GM21390 (cell line): ENCODE measurements at regions not wholly inside any gene's neighbourhood (a gene's known extent, or its start where the extent isn't known, plus 50 kb on each side); places are given as distances from the start of the nearest gene placed in this dataset.

ENCODE experiments used
- ATAC-seq: cut with Tn5 transposase; IDR thresholded peaks from one replicate; pipeline ENCODE4 v1.9.1; 2021; ENCODE audit not compliant: unreplicated experiment

GRCh38 chr2:120828066-120828465 lies 92.4 kb downstream of the GLI2 start:
- no peak for ATAC-seq

DNA sequence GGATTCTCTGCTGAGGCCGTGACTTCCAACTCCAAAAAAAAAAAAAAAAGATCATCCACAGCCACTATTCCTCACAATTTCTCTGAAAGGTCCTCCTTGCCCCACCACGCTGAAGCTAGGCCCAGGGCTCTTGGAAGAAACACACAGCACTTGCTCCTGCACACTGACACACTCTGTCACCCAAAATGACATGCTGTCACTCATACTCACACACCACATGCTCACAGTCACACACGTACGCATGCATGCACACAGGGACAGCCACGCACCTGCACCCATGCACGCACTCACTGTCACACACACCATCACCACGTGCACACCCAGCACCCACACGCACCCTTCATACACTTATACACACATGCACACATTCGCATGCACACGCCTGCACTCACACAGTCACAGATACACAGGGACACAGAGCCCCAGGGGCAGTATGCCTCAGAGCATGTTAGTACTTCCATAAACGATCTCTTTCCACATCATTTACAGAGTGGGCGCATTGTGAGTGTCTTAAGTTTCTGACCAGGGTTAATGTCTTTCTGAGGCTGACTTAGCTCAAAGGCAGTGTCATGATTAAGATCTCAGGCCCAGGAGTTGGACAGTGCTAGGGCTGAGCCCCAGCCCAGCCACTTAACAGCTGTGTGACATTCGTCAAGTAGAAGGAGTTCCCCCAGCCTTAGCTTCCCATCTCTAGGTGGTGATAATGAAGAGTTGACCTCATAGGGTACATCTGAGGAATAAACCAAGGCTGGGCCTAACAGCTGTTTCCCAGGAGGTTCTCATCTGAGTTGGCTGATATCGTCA lies 93.4 kb downstream of the GLI2 start:
- no peak for ATAC-seq

DNA sequence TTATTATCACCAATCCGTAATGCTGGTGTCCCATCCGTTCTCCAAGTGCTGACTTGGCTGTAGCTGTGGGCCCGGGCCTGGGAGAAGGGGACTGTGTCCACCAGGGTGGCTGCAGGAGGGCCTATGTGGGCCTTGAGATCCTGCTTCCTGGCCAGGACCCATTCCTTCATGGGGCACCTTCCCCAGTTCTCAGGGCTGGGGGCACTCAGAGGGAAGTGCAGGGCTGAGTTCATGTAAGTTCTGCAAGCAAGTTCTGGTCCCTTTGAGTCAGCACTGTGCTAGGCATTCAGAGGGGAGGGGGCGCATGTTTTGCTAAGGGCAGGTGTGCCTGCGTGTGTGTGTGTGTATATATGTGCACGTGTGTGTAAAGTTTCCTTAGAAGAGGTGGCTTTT lies 94.0 kb downstream of the GLI2 start:
- ATAC-seq, result no peak

GRCh38 chr2:120830096-120830830 lies 94.6 kb downstream of the GLI2 start:
- no peak for ATAC-seq

GRCh38 chr2:120831086-120831485 lies 95.4 kb downstream of the GLI2 start:
- no peak for ATAC-seq

GRCh38 chr2:120831891-120832290 lies 96.2 kb downstream of the GLI2 start:
- ATAC-seq, result no peak

DNA sequence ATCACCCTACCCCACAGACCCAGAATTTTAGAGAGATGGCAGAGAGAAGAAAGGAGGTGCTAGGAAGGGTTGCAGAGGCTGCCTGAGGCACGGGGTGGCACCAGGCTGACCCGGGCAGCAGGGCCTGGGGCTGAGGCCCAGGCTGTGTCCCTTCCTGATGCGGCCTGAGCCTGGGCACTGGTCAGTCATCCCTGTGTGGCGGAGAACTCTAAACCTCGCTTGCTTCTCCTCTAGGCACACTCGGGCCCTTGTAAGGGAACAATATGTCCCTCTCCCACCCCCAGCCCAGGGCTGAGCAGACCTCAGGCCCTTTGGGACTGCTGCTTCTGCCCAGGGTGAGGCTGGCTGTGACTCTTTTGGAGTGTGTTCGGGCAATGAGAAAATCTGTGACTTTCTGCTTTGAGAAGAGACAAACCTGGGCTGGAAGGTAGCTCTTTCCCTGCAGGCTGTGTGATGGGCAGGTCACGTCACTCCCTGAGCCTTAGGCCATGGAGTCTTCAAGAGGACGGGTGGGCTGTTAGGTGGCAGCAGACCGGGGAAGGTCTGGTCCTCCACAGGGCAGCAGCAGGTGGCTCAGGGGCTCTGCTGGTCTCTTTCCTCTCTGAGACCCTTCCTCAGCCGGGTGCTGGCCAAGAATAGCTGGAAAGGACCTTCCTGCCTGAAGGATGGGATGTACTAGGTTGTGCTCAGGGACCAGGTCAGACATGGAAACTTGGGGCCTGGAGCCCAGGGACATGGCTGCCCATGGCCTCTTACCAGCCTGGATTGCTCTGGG lies 96.8 kb downstream of the GLI2 start:
- no peak for ATAC-seq

GRCh38 chr2:120833127-120833675 lies 97.5 kb downstream of the GLI2 start:
- ATAC-seq, result no peak

GRCh38 chr2:120834206-120834605 lies 98.5 kb downstream of the GLI2 start:
- ATAC-seq, result no peak

DNA sequence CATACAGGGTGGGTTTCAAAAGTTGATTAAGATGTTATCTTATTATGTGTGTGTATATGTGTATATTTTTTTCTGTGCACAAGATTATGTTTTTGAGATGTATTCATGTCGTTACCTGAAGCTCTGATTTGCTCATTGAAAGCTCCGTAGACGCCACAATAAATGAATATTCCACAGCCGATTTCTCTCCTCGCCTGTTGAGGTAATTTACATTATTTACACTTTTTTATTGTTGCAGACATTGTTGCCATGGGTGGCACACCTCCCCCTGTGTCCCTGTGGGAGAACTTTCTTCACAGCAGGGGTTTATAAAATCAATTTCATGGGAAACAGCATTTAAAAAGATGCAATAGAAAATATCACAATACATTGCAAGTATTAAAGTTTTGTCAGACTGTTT lies 100.6 kb downstream of the GLI2 start:
- no peak for ATAC-seq

GRCh38 chr2:120840795-120841487 lies 105.3 kb downstream of the GLI2 start:
- no peak for ATAC-seq

DNA sequence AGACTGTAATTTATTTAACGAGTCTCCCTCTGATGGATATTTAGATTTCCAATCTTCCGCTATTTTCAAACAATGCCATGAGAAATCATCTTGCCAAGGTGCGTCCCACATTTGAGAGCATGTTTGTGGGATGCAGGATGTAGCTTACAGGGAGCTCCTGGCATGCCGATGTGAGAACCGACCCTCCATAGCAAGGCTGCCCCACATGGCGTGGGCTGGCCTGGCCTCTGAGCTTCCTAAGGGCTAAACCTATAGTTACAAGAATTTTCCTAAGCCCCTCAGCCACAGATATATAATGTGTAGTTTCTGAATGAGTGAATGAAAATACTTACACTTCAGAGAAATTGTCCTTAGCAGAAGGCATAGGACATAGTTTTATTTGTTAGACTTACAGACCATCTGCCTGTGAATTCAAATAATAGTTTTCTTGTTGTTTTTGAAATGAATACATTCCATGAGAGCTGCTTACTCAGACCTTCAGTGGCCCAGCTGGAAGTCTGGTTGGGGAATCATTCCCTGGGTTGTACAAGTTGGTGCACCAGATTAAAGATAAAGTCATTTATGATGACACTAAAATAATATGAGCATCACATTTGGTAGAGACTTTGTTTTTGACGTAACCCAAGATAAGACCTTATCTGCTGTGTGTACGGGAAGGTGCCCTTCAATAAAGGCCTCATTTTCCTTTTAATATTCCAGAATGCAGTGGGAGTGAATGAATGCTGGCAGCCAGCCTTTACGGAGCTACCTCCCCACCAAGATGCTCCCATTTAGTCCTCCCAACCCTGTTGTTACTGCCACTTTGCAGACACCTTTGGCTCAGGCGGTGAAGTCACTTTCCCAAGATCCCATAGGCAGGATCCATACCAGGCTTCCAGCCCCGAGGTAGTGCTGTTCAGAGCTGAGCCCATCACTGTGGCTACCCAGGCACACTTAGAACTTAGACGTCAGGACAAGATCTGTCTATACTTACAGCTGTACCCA lies 107.1 kb downstream of the GLI2 start:
- ATAC-seq, result no peak

- ATAC-seq, result no peak
These were observed 108.5 kb downstream of the GLI2 start for GRCh38 chr2:120844070-120844738.

- no peak for ATAC-seq
These were observed 109.6 kb downstream of the GLI2 start for GRCh38 chr2:120845277-120845676.

DNA sequence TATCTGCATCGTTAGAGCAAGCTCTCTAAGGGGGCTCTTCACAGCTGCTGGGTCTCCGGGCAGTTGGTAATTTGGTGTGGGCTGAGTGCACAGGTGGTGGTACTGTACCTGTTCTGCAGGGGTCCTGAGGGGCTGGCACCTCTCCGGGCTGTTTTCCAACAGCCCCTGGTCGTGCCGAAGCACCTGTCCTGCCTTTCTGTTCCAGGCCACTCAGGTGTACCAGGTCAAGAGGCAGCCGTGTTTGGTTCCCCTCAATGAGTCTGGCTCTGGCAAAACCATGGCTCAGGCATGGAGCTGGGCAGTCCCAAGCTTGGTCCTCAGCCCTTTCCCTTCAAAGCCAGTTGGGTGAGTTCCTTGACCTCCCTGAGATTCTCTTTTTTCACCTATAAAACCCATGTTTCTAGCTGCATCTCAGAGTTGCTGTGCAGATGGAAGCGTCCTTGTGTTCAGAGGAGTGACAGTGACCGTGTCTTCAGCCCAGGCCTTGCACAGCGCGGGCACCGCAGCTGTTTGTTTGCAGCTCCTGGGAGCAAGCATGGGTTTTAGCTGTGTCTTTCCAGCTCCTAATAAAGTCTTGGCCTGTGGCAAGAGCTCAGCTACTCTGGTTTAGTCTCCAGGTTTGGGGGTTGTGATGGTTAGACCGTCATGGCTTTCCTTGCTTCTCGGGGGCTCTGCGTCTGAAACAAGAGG lies 110.9 kb downstream of the GLI2 start:
- no peak for ATAC-seq

DNA sequence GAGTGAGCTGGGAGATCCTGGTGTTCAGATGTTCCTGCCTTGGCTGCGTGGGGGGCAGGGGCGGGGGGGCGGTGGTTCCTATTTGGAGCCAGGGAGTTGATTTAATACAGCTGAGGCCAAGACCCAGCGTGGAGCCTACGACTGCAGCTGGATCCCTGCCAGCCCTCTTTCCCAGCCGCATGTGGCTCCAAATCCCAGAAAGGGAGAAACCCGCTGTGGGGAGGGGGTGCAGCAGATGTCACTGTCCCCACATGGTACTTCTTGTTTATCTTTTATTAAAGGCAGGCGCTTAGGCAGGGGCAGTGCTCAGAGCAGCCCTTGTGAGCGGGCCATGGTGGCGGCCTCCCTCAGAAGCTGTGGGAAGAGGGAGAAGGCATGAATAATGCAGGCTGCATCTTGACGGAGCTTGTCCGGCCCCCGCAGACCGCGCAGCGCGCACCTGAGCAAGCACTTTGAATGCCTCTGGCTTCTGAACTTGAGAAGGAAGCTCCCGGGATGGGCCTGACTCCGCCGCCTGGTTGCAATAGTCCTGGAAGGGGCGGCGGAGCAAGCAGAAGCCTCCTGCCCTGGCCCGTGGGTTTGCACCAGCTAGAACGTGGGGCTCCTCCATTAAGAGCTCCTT lies 112.1 kb downstream of the GLI2 start:
- ATAC-seq, result no peak

GRCh38 chr2:120849278-120849677 lies 113.6 kb downstream of the GLI2 start:
- no peak for ATAC-seq

GRCh38 chr2:120850551-120850950 lies 114.9 kb downstream of the GLI2 start:
- ATAC-seq, result no peak
